Chondrocyte (in vitro differentiated cells): ENCODE measurements at regions not wholly inside any gene's neighbourhood (a gene's known extent, or its start where the extent isn't known, plus 50 kb on each side); places are given as distances from the start of the nearest gene placed in this dataset.

ENCODE experiments used
- DNase-seq: peaks from one replicate; pipeline ENCODE4 v3.0.0; 2021; ENCODE audit warnings: mixed read lengths, low spot score
- H3K27ac Mint-ChIP-seq: one replicate; pipeline ENCODE4 v1.8.0; 2021; ENCODE audit warnings: mild to moderate bottlenecking, moderate library complexity, mixed read lengths; ENCODE audit not compliant: unreplicated experiment
- H3K27me3 Mint-ChIP-seq: 2 replicates; pipeline ENCODE4 v1.8.0; 2021; ENCODE audit warnings: low read depth, mixed read lengths
- H3K36me3 Mint-ChIP-seq: 2 replicates; pipeline ENCODE4 v1.8.0; 2021; ENCODE audit warnings: low read depth, mixed read lengths
- H3K4me1 Mint-ChIP-seq: 2 replicates; pipeline ENCODE4 v1.8.0; 2021; ENCODE audit warnings: low read depth, mild to moderate bottlenecking, mixed read lengths
- H3K4me3 Mint-ChIP-seq: one replicate; pipeline ENCODE4 v1.8.0; 2021; ENCODE audit warnings: mild to moderate bottlenecking, moderate library complexity, mixed read lengths; ENCODE audit not compliant: unreplicated experiment
- H3K9me3 Mint-ChIP-seq: 2 replicates; pipeline ENCODE4 v1.8.0; 2021; ENCODE audit warnings: low read depth, mixed read lengths
- TF ChIP-seq, protein P1 (sequence below): fragments of 200-600 bp; sonication (generic); IDR thresholded peaks from 2 replicates; pipeline ENCODE4 v1.5.0; 2021; ENCODE audit warnings: antibody characterized with exemption, mild to moderate bottlenecking, moderate library complexity

DNA sequence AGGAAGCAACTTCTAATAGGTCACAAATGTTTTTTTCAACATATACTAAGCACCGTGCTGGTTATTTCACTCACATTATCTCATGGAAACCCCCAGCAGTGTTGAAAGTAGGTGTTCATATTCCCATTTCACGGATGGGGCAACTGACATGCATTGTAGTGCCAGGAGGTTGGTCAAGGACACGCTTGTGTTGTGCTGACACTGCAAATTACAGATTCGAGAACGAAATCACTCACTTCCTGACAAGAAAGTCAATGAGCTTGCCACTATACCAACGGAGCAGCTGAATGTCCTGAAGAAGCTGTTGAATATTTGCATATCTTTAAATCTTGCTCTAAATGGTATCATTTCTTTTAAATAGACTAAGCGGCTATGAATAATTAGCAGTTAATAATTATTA lies 378.0 kb upstream of the C16orf82 start:
- H3K9me3 Mint-ChIP-seq = peaks cover 17% of the 10 kb centered on the region
- H3K27ac Mint-ChIP-seq = no peak overlapping the region
- H3K36me3 Mint-ChIP-seq = no peaks in the 10 kb centered on the region
- H3K4me1 Mint-ChIP-seq = no peaks in the 10 kb centered on the region
- no peaks in the 10 kb centered on the region for H3K27me3 Mint-ChIP-seq
- no peak overlapping the region for H3K4me3 Mint-ChIP-seq
- no peak for DNase-seq
- TF ChIP-seq, protein P1, sequence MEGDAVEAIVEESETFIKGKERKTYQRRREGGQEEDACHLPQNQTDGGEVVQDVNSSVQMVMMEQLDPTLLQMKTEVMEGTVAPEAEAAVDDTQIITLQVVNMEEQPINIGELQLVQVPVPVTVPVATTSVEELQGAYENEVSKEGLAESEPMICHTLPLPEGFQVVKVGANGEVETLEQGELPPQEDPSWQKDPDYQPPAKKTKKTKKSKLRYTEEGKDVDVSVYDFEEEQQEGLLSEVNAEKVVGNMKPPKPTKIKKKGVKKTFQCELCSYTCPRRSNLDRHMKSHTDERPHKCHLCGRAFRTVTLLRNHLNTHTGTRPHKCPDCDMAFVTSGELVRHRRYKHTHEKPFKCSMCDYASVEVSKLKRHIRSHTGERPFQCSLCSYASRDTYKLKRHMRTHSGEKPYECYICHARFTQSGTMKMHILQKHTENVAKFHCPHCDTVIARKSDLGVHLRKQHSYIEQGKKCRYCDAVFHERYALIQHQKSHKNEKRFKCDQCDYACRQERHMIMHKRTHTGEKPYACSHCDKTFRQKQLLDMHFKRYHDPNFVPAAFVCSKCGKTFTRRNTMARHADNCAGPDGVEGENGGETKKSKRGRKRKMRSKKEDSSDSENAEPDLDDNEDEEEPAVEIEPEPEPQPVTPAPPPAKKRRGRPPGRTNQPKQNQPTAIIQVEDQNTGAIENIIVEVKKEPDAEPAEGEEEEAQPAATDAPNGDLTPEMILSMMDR = no peak

DNA sequence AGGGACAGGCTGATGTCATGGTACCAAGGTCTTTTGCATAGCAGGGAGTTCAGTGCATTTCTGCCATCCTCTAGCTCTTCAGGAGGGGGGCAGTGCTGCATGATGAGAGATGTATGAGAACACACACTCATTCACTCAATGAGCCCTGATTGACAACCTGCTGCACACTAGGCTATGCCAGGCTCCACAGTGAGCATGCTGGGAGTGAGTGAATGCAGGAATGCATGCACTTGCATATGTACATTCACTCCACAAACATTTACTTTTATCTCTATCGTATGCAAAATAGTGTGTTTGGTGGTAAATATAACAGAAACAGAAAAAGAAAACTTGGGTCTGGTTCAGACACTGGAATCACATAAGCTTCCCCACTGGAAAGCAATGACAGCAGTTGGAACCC lies 374.1 kb upstream of the C16orf82 start:
- H3K9me3 Mint-ChIP-seq = peaks cover 28% of the 10 kb centered on the region
- H3K4me1 Mint-ChIP-seq = no peaks in the 10 kb centered on the region
- H3K27me3 Mint-ChIP-seq = no peaks in the 10 kb centered on the region
- H3K36me3 Mint-ChIP-seq = no peaks in the 10 kb centered on the region
- no peak for DNase-seq
- TF ChIP-seq, protein P1 = no peak
- no peak overlapping the region for H3K4me3 Mint-ChIP-seq
- H3K27ac Mint-ChIP-seq = no peak overlapping the region

DNA sequence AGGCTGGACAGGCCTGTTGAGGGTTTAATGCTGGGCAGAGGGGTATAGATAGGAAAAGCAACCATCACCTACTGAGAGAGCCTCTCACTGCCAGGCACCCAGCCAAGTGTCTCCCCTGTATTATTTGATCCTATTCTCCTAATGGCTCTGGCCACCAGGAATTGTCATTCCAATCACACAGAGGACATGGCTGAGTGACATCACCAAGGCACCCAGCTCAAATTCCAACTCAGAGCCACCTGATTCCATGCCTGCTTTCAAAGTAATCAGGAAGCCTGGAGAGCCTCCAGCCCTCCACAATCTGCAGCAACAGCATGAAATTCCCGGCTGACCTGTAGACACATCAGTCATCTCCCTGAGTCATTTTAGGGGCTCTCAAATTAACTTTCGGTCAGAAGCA lies 368.9 kb upstream of the C16orf82 start:
- TF ChIP-seq, protein P1 = no peak
- no peak overlapping the region for H3K27ac Mint-ChIP-seq
- no peaks in the 10 kb centered on the region for H3K4me1 Mint-ChIP-seq
- H3K9me3 Mint-ChIP-seq = peaks cover 24% of the 10 kb centered on the region
- DNase-seq = no peak
- no peaks in the 10 kb centered on the region for H3K27me3 Mint-ChIP-seq
- no peak overlapping the region for H3K4me3 Mint-ChIP-seq
- H3K36me3 Mint-ChIP-seq = no peaks in the 10 kb centered on the region

DNA sequence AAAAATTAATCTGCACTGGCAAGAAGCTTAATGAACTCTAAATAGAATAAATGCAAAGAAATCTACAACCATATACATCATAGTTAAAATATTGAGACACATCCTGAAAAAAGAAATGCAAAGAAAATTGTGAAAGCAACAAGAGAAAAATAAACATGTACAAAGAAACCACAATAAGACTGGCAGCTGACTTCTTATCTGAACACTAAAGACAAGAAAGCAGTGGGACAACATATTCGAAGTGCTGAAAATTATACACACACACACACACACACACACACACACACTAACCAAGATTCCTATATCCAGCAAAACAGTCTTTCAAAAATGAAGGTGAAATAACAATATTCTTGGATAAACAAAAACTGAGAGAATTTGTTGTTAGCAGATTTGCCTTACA lies 366.5 kb upstream of the C16orf82 start:
- H3K9me3 Mint-ChIP-seq = peaks cover 13% of the 10 kb centered on the region
- H3K4me3 Mint-ChIP-seq = no peak overlapping the region
- no peak for DNase-seq
- no peaks in the 10 kb centered on the region for H3K4me1 Mint-ChIP-seq
- no peak overlapping the region for H3K27ac Mint-ChIP-seq
- H3K27me3 Mint-ChIP-seq = no peaks in the 10 kb centered on the region
- H3K36me3 Mint-ChIP-seq = no peaks in the 10 kb centered on the region
- TF ChIP-seq, protein P1 = no peak

DNA sequence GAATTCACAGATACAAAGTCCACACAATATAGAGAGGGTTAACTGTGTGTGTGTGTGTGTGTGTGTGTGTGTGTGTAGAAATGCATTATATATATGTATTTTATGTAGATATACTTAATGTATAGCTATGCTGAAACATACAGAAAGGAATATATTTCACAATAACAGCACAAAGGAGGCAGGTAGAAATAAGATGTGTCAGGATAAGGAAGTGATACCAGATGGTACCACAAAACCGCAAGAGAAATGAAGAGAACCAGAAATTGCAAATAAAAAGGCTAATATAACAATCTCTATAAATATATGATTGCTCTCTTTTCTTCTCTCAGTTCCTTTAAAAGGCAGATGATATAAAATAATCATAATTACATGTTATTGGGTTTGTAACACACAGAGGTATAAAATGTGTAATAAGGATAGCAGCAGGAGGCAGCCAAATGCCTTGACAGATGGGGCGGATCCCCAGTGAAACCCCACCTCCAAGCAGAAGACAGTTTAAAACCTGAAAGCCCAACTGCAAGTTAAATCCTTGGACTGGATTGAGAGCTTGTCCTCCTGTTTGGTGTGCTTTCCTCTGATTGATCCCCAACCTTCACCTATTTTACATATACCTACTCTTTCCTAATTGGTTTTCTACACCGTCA lies 365.4 kb upstream of the C16orf82 start:
- no peak overlapping the region for H3K27ac Mint-ChIP-seq
- H3K36me3 Mint-ChIP-seq = no peaks in the 10 kb centered on the region
- H3K27me3 Mint-ChIP-seq = no peaks in the 10 kb centered on the region
- DNase-seq = no peak
- TF ChIP-seq, protein P1 = no peak
- H3K4me3 Mint-ChIP-seq = no peak overlapping the region
- no peaks in the 10 kb centered on the region for H3K4me1 Mint-ChIP-seq
- H3K9me3 Mint-ChIP-seq = peaks cover 9% of the 10 kb centered on the region
